ENCODE measurements at regions not wholly inside any gene's neighbourhood (a gene's known extent, or its start where the extent isn't known, plus 50 kb on each side); places are given as distances from the start of the nearest gene placed in this dataset.

- CTCF ChIA-PET = no interaction called here
- no peaks in the 10 kb centered on the region for H3K36me3 Mint-ChIP-seq (ENCODE audit: low read depth)
- ATAC-seq = no peak
Observed at GRCh38 chr1:82466416-82466815, 665.7 kb downstream of the ADGRL2 start.

DNA sequence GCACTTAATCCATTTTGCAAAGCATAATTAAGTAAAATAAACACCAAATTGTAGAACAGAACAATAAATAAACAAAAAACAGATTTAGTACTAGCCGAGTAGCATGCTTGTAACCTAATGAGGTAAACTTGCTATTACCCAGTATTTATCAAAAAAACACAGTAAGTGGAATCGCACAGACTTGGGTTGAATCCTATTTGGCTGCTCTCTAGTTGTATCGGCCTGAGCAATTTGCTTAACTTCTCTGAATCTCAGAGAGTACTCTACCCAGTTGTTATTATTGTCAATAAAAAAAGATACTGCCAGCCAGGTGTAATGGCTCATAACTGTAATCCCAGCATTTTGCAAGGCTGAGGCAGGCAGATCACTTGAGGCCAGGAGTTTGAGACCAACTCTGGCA, 664.3 kb downstream of the ADGRL2 start:
- H3K4me1 Mint-ChIP-seq (ENCODE audit: low read depth) = no peaks in the 10 kb centered on the region
- ChIA-PET CTCF (no interaction called here), POLR2A (no interaction called here)
- no peaks in the 10 kb centered on the region for H3K27me3 Mint-ChIP-seq (ENCODE audit: low read depth)
- H3K9me3 Mint-ChIP-seq (ENCODE audit: insufficient read depth) = no peaks in the 10 kb centered on the region
- H3K4me3 Mint-ChIP-seq = no peak overlapping the region
- ATAC-seq (no peak), DNase-seq (no peak)
- H3K36me3 Mint-ChIP-seq (ENCODE audit: low read depth) = no peaks in the 10 kb centered on the region
- no peak overlapping the region for H3K27ac Mint-ChIP-seq

More at GRCh38 chr1:82466416-82466815, 665.7 kb downstream of the ADGRL2 start:
- DNase-seq = no peak
- Mint-ChIP-seq H3K27me3 (ENCODE audit: low read depth) (no peaks in the 10 kb centered on the region), H3K9me3 (ENCODE audit: insufficient read depth) (peaks cover 5% of the 10 kb centered on the region), H3K4me3 (no peak overlapping the region), H3K27ac (no peak overlapping the region), H3K4me1 (ENCODE audit: low read depth) (no peaks in the 10 kb centered on the region)
- POLR2A ChIA-PET = no interaction called here

DNA sequence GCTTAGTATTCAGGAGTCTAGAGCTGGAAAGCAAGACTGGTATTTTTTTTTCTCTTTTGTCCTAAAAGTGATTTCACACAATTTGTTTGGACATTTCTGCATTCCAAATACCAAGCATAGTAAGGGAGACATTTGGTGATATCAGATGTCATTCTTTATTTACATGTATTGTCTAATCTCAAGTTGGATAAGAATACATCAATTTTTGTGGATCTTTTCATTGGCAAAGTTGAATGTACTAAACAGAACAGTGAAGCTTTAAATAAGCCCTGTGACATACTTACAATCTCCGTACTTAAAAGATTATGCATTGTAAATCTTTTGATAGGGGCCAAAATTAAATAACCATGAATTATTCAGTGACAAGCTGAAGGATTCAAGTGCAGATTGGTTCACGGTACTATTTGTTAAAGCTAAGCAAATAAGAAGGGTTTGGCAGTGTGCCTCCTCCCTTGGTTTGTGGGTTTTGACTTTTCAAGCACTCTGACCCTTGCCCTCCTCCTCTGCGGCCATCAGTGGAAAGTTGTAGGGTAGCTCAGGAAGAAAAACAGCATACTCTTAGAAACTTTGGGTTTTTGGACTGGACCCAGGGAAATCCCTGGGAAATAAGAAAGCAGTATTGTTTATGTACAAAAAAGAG, 663.7 kb downstream of the ADGRL2 start:
- no peak for ATAC-seq
- H3K4me1 Mint-ChIP-seq (ENCODE audit: low read depth) = no peaks in the 10 kb centered on the region
- ChIA-PET POLR2A (no interaction called here), CTCF (no interaction called here)
- H3K36me3 Mint-ChIP-seq (ENCODE audit: low read depth) = no peaks in the 10 kb centered on the region
- no peak overlapping the region for H3K4me3 Mint-ChIP-seq
- H3K27ac Mint-ChIP-seq = no peak overlapping the region
- no peaks in the 10 kb centered on the region for H3K9me3 Mint-ChIP-seq (ENCODE audit: insufficient read depth)
- no peak for DNase-seq
- no peaks in the 10 kb centered on the region for H3K27me3 Mint-ChIP-seq (ENCODE audit: low read depth)

- ATAC-seq (no peak), DNase-seq (no peak)
- H3K9me3 Mint-ChIP-seq (ENCODE audit: insufficient read depth) = no peaks in the 10 kb centered on the region
- ChIA-PET CTCF (no interaction called here), POLR2A (no interaction called here)
- no peak overlapping the region for H3K27ac Mint-ChIP-seq
- H3K27me3 Mint-ChIP-seq (ENCODE audit: low read depth) = no peaks in the 10 kb centered on the region
- H3K36me3 Mint-ChIP-seq (ENCODE audit: low read depth) = no peaks in the 10 kb centered on the region
- no peak overlapping the region for H3K4me3 Mint-ChIP-seq
- no peaks in the 10 kb centered on the region for H3K4me1 Mint-ChIP-seq (ENCODE audit: low read depth)
Observed at GRCh38 chr1:82463951-82464350, 663.2 kb downstream of the ADGRL2 start.

DNA sequence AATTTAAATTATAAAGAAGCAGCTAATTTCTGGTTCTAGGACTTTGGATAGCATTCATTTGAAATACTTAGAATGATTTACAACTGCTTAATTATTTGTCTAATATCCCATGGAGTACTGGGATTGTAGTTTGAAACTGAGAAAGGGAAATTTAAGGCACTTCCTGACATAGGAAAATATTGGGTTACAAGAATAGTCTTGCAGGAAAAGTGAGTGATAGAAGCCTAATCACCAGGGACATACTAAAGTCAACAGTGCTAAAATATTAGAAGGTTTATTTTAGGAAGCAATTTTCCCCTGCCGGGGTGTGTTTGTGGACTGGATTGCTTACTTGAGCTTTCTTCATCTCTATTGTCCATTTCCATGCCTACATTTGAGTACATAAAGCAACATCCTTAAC, 661.6 kb downstream of the ADGRL2 start:
- Mint-ChIP-seq H3K4me3 (no peak overlapping the region), H3K9me3 (ENCODE audit: insufficient read depth) (no peaks in the 10 kb centered on the region), H3K27ac (no peak overlapping the region), H3K36me3 (ENCODE audit: low read depth) (no peaks in the 10 kb centered on the region), H3K27me3 (ENCODE audit: low read depth) (no peaks in the 10 kb centered on the region), H3K4me1 (ENCODE audit: low read depth) (no peaks in the 10 kb centered on the region)
- ChIA-PET POLR2A (no interaction called here), CTCF (no interaction called here)
- DNase-seq (no peak), ATAC-seq (no peak)

GRCh38 chr1:82455342-82455741, 654.6 kb downstream of the ADGRL2 start:
- peak; percentile 81 for ATAC-seq
- peaks cover 15% of the 10 kb centered on the region for H3K9me3 Mint-ChIP-seq (ENCODE audit: insufficient read depth)
- CTCF ChIA-PET = no interaction called here
- POLR2A ChIA-PET = no interaction called here
- H3K27ac Mint-ChIP-seq = peak overlapping the region; percentile 41
- no peaks in the 10 kb centered on the region for H3K36me3 Mint-ChIP-seq (ENCODE audit: low read depth)
- peak; percentile 41 for DNase-seq
- peaks cover 15% of the 10 kb centered on the region for H3K4me1 Mint-ChIP-seq (ENCODE audit: low read depth)
- H3K27me3 Mint-ChIP-seq (ENCODE audit: low read depth) = no peaks in the 10 kb centered on the region
- no peak overlapping the region for H3K4me3 Mint-ChIP-seq

DNA sequence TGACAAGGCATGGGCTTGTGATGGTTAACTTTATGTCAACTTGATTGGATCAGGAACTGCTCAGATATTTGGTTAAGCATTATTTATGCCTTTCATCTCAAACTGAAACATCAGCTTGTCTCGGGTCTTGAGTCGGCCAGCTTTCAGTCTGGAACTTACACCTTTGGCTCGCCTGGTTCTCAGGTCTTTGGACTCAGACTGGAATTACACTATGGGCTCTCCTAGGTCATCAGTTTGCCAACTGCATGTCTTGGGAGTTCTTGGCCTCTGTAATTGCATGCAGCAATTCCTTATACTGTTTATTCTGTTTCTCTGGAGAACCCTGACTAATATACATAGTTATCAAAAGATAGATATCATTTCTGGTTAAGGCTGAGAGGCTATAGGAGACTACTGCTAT, 653.7 kb downstream of the ADGRL2 start:
- CTCF ChIA-PET = no interaction called here
- POLR2A ChIA-PET = no interaction called here
- Mint-ChIP-seq H3K4me1 (ENCODE audit: low read depth) (peaks cover 15% of the 10 kb centered on the region), H3K4me3 (no peak overlapping the region), H3K27me3 (ENCODE audit: low read depth) (no peaks in the 10 kb centered on the region), H3K9me3 (ENCODE audit: insufficient read depth) (peaks cover 15% of the 10 kb centered on the region), H3K27ac (no peak overlapping the region), H3K36me3 (ENCODE audit: low read depth) (no peaks in the 10 kb centered on the region)
- DNase-seq (no peak), ATAC-seq (no peak)

DNA sequence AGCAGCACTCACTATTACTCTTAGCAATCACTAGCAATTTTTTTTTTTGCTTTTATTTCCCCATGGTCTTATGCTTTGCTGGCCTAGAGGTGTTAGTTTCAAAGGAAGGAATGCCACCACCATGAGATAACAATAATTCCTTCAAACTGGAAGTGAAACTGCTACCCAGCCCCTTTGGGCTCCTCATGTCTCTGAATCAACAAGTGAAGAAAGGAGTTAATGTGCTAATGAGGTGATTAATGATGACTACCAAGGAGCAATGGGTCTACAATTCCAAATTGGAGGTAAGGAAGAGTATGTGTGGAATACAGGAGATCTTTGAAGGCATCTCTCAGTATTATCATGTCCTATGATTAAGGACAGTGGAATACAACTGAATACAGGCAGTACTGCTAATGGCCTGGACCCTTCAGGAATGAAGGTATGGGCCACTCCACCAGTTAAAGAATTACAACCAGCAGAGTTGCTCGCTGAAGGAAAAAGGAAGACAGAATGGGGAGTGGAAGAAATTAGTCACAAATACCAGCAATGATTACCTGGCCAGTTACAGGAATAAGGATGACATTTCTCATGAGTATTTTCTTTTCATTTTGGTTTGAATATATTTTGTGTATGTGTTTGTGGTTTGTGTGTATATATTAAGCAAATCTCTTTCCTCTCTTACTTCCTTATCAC, 652.9 kb downstream of the ADGRL2 start:
- no peaks in the 10 kb centered on the region for H3K36me3 Mint-ChIP-seq (ENCODE audit: low read depth)
- H3K4me3 Mint-ChIP-seq = no peak overlapping the region
- ChIA-PET CTCF (no interaction called here), POLR2A (no interaction called here)
- peaks cover 15% of the 10 kb centered on the region for H3K9me3 Mint-ChIP-seq (ENCODE audit: insufficient read depth)
- H3K27me3 Mint-ChIP-seq (ENCODE audit: low read depth) = no peaks in the 10 kb centered on the region
- H3K4me1 Mint-ChIP-seq (ENCODE audit: low read depth) = peaks cover 15% of the 10 kb centered on the region
- DNase-seq (no peak), ATAC-seq (no peak)
- no peak overlapping the region for H3K27ac Mint-ChIP-seq

DNA sequence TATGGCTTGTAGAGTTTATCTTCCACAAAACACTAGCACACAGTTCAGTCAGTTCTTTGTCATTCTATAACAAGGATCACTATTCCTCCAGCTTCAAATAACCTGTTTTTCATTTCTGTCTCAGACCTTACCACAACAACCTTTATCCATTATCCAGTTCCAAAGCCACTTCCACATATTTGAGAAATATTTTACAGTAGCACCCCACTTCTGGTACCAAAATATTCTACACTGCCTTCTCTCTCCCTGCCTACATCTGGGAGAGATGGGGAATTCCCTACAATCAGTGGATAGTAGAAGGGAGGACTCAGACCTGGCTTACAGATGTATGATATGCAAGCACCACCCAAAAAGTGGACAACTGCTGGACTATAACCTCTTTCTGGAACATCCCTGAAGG, 651.4 kb downstream of the ADGRL2 start:
- DNase-seq (no peak), ATAC-seq (no peak)
- H3K27me3 Mint-ChIP-seq (ENCODE audit: low read depth) = no peaks in the 10 kb centered on the region
- no peaks in the 10 kb centered on the region for H3K36me3 Mint-ChIP-seq (ENCODE audit: low read depth)
- H3K9me3 Mint-ChIP-seq (ENCODE audit: insufficient read depth) = peaks cover 15% of the 10 kb centered on the region
- no peak overlapping the region for H3K27ac Mint-ChIP-seq
- ChIA-PET POLR2A (no interaction called here), CTCF (no interaction called here)
- peaks cover 15% of the 10 kb centered on the region for H3K4me1 Mint-ChIP-seq (ENCODE audit: low read depth)
- H3K4me3 Mint-ChIP-seq = no peak overlapping the region

- DNase-seq = no peak
- POLR2A ChIA-PET = no interaction called here
- Mint-ChIP-seq H3K27me3 (ENCODE audit: low read depth) (no peaks in the 10 kb centered on the region), H3K4me3 (no peak overlapping the region), H3K36me3 (ENCODE audit: low read depth) (no peaks in the 10 kb centered on the region), H3K27ac (no peak overlapping the region), H3K4me1 (ENCODE audit: low read depth) (peaks cover 15% of the 10 kb centered on the region), H3K9me3 (ENCODE audit: insufficient read depth) (peaks cover 15% of the 10 kb centered on the region)
- ATAC-seq = no peak
- CTCF ChIA-PET = no interaction called here
Observed at GRCh38 chr1:82451191-82451590, 650.5 kb downstream of the ADGRL2 start.

DNA sequence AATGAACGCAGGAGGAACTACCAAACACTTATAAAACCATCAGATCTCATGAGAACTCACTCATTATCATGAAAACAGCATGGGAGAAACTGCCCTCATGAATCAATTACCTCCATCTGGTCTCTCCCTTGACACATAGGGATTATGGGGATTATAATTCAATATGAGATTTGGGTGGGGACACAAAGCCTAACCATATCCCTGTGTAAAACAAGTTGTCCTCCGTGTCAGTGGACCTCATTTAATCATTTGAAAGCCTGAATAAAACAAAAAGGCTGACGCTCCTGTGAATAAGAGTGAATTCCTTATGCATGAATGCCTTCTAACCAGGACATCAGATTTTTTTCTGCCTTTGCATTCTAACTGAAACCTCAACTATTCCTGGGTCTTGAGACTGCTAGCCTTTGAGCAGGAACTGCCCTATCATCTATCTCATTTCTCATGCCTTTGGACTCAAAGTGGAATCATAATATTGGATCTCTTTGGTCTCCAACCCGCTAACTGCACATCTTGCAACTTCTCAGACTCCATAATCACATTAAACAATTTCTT, 648.8 kb downstream of the ADGRL2 start:
- no peak overlapping the region for H3K27ac Mint-ChIP-seq

DNA sequence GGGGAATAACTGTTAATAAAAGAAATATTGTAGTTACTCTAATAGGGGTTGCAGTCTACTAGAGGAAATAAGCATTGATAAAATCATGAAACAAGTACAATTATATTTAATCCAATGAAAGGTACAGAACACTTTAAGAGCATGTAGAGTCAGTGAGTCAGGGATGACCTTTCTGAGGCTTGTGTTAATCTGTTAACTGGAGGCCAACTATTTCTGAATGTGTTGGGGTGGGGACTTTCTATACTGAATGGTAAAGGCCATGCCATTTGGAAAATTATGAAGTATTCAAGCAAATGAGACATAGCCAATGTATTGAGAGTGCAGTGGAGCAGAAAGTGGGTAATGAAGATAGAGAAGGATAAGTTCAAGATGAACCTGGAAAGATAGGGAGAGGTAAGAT, 646.2 kb downstream of the ADGRL2 start:
- H3K9me3 Mint-ChIP-seq (ENCODE audit: insufficient read depth) = peaks cover 7% of the 10 kb centered on the region
- H3K27me3 Mint-ChIP-seq (ENCODE audit: low read depth) = no peaks in the 10 kb centered on the region
- ChIA-PET POLR2A (no interaction called here), CTCF (no interaction called here)
- no peak overlapping the region for H3K4me3 Mint-ChIP-seq
- no peak overlapping the region for H3K27ac Mint-ChIP-seq
- DNase-seq (no peak), ATAC-seq (no peak)
- H3K36me3 Mint-ChIP-seq (ENCODE audit: low read depth) = no peaks in the 10 kb centered on the region
- no peaks in the 10 kb centered on the region for H3K4me1 Mint-ChIP-seq (ENCODE audit: low read depth)

More for the DNA sequence above, 648.8 kb downstream of the ADGRL2 start:
- Mint-ChIP-seq H3K4me1 (ENCODE audit: low read depth) (peaks cover 4% of the 10 kb centered on the region), H3K9me3 (ENCODE audit: insufficient read depth) (peaks cover 15% of the 10 kb centered on the region), H3K4me3 (no peak overlapping the region), H3K36me3 (ENCODE audit: low read depth) (no peaks in the 10 kb centered on the region), H3K27me3 (ENCODE audit: low read depth) (no peaks in the 10 kb centered on the region)
- DNase-seq (no peak), ATAC-seq (no peak)
- CTCF ChIA-PET = no interaction called here
- POLR2A ChIA-PET = no interaction called here

- POLR2A ChIA-PET = no interaction called here
- H3K36me3 Mint-ChIP-seq (ENCODE audit: low read depth) = no peaks in the 10 kb centered on the region
Observed at GRCh38 chr1:82446236-82446635, 645.5 kb downstream of the ADGRL2 start.

More at GRCh38 chr1:82446236-82446635, 645.5 kb downstream of the ADGRL2 start:
- H3K27me3 Mint-ChIP-seq (ENCODE audit: low read depth) = no peaks in the 10 kb centered on the region
- DNase-seq = no peak
- no peak for ATAC-seq
- H3K4me3 Mint-ChIP-seq = no peak overlapping the region
- H3K27ac Mint-ChIP-seq = no peak overlapping the region
- H3K9me3 Mint-ChIP-seq (ENCODE audit: insufficient read depth) = no peaks in the 10 kb centered on the region
- CTCF ChIA-PET = no interaction called here
- H3K4me1 Mint-ChIP-seq (ENCODE audit: low read depth) = no peaks in the 10 kb centered on the region

Data from activated CD8-positive, alpha-beta T cell treated with anti-CD3 and anti-CD28 coated beads, Interleukin-2, amount 10 ng/mL, durations not matched to agents 7 days and 5 days (primary cell).